Astrocyte of the cerebellum (primary cell): ENCODE measurements at regions not wholly inside any gene's neighbourhood (a gene's known extent, or its start where the extent isn't known, plus 50 kb on each side); places are given as distances from the start of the nearest gene placed in this dataset.

Source experiments
- DNase-seq: peaks from one replicate; pipeline ENCODE4 v3.0.0-alpha.2; 2011; ENCODE audit warnings: low read depth
- H3K4me3 ChIP-seq: 2 replicates; pipeline ENCODE4 v1.5.1; 2011; ENCODE audit warnings: mild to moderate bottlenecking, low read depth, low read length, moderate library complexity
- in situ Hi-C: cut with HindIII; loops from 2 replicates; pipeline ENCODE4 v1.10.0; 2017; ENCODE audit warnings: low sequenced_read_pairs
- TF ChIP-seq, protein P1 (sequence below): IDR thresholded peaks from 2 replicates; pipeline ENCODE4 v1.5.1; 2012; ENCODE audit warnings: low read length, low read depth, moderate library complexity, mild to moderate bottlenecking; ENCODE audit errors: missing control alignments

DNA sequence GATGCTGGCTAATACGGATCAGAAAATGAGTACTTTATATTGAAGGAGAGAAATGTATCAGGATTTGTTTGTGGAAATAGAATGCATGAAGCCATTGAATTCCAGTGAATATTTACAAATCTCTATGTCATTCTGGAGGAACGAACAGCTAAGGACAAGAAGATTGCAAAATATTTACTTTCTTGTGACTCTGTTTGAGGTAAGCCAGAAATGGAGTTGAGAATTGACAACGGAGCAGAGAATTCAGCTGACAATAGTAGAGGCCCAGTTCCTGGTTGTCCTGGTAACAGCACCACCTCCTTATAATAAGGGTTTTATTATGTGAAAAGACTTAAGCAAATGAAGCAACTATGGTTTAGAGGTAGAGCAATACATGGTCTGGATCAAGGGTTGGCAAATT, 349.2 kb downstream of the ADCYAP1 start:
- no peak for DNase-seq
- in situ Hi-C loops: no loop called here
- H3K4me3 ChIP-seq: no peak overlapping the region
- TF ChIP-seq, protein P1, sequence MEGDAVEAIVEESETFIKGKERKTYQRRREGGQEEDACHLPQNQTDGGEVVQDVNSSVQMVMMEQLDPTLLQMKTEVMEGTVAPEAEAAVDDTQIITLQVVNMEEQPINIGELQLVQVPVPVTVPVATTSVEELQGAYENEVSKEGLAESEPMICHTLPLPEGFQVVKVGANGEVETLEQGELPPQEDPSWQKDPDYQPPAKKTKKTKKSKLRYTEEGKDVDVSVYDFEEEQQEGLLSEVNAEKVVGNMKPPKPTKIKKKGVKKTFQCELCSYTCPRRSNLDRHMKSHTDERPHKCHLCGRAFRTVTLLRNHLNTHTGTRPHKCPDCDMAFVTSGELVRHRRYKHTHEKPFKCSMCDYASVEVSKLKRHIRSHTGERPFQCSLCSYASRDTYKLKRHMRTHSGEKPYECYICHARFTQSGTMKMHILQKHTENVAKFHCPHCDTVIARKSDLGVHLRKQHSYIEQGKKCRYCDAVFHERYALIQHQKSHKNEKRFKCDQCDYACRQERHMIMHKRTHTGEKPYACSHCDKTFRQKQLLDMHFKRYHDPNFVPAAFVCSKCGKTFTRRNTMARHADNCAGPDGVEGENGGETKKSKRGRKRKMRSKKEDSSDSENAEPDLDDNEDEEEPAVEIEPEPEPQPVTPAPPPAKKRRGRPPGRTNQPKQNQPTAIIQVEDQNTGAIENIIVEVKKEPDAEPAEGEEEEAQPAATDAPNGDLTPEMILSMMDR: no peak

DNA sequence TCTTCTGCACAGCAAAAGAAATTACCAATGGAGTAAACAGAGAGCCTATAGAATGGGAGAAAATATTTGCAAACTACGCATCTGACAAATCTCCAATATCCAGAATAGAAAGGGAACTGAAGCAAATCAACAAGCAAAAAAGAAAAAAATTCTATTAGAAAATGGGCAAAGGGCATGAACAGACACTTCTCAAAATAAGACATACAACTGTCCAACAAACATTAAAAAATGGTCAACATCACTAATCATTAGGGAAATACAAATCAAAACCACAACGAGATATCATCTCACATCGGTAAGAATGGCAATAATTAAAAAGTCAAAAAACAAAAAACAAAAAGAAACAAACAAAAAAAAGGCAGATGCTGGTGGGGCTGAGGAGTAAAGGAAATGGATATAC, 356.4 kb downstream of the ADCYAP1 start:
- no peak for DNase-seq
- TF ChIP-seq, protein P1: no peak
- in situ Hi-C loops: no loop called here
- no peak overlapping the region for H3K4me3 ChIP-seq

DNA sequence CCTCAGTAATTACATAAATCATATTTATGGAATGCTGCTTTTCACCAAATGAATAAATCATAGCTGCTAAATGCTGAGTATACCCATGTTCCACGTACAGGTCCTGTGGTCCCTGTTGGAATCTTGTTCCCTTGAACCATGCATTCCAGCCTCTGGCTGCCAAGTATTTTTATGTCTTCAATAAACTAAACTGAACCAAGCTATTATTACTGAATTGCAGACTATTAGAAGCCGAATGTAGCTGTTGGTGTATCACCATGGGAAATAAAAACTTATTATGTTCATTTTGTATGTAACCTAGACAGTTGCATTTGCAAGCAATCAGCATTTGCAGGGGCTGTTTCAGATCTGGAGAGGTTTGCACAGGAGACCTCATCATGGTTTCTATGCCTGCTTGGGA, 362.4 kb downstream of the ADCYAP1 start:
- no peak for DNase-seq
- no peak overlapping the region for H3K4me3 ChIP-seq
- in situ Hi-C loops: no loop called here

DNA sequence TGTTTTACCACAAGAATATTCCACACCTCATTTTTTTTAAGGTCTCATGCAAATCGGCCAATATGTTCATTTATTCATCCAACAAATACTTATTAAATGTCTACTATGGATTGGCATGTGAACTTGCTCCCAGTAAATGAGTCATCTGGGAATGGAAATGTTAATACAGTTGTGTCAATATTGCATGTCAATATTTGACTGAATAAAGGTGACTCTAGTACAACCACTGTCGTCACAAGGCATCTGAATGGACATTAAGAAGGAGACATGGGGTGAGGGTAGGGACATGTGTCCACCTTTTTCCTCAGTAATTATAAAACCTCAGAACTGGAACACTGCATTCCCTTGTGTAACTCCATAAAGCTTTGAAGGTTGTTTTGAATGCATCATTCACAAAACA, 365.4 kb downstream of the ADCYAP1 start:
- TF ChIP-seq, protein P1: no peak
- no peak overlapping the region for H3K4me3 ChIP-seq
- DNase-seq: no peak
- in situ Hi-C loops: no loop called here

More for the DNA sequence above, 362.4 kb downstream of the ADCYAP1 start:
- TF ChIP-seq, protein P1: no peak

DNA sequence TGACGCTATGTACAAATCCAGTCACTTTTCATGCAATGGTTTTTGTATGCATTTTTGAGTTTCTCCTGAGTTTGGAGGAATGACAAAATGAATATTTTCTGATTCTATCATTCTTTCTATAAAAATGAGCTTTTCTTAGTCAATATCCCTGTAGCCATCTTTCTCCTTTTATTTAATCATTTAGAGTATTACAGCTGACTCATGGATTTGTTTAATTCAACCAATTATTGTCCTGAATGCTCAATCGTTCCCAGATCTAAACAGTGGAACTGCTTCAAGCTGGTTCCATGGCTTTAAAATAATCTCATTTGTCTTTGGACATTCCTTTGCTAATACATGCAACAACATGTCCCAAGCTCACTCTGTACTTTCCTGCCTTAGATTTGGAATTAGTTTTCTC, 368.8 kb downstream of the ADCYAP1 start:
- TF ChIP-seq, protein P1: no peak
- in situ Hi-C loops: no loop called here

DNA sequence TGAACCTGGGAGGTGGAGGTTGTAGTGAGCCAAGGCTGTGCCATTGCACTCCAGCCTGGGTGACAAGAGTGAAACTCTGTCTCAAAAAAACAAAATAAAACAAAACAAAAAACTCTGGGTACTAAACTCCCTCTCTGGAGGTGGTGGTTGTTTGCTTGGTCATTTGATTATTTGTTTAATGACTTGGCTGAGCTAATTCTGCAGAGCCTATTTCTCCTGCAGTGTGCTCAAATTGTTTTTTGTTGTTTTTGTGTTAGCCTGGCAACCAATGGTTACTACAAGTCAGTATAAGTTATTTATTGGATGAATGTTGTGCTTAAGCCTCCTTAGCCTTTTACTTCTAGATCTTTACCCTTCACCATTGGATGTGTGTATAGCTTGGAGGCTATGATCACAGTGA, 387.5 kb downstream of the ADCYAP1 start:
- no peak overlapping the region for H3K4me3 ChIP-seq
- TF ChIP-seq, protein P1: no peak
- in situ Hi-C loops: no loop called here
- DNase-seq: no peak

More for the DNA sequence above, 368.8 kb downstream of the ADCYAP1 start:
- no peak overlapping the region for H3K4me3 ChIP-seq
- no peak for DNase-seq

DNA sequence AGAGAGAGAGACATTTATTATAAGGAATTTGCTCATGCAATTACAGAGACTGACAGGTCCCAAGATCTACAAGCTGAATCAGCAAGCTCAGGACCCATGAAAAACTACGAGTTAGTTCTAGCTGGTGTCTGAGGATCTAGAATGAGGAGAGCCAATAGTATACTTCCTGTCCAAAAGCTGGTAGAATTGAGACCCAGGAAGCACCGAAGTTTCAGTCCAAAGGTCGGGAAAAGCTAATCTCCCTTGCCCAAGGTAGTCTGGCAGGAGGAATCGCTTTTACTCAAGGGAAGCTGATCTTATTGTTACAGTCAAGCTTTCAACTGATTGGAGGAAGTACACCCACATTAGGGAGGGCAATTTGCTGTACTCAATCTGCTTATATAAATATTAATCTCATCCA, 389.6 kb downstream of the ADCYAP1 start:
- no peak overlapping the region for H3K4me3 ChIP-seq
- TF ChIP-seq, protein P1: no peak
- in situ Hi-C loops: no loop called here
- no peak for DNase-seq
